GM18519 (cell line): ENCODE measurements at regions not wholly inside any gene's neighbourhood (a gene's known extent, or its start where the extent isn't known, plus 50 kb on each side); places are given as distances from the start of the nearest gene placed in this dataset.
"Not testable (repeated sequence)": the region's sequence is repeated elsewhere in the genome, so short reads cannot be mapped to it uniquely, and the experiment has no call there.

Experiments used
- ATAC-seq: cut with Tn5 transposase; IDR thresholded peaks from one replicate; pipeline ENCODE4 v1.9.1; 2021; ENCODE audit warnings: mild to moderate bottlenecking, moderate library complexity; ENCODE audit not compliant: unreplicated experiment, low FRiP score

GRCh38 chrX:138982365-138982764 is 270.8 kb upstream of the FGF13 start:
- no peak for ATAC-seq

GRCh38 chrX:138964501-138964900 is 253.0 kb upstream of the FGF13 start:
- ATAC-seq, result no peak

- not testable (repeated sequence) for ATAC-seq
Observed at GRCh38 chrX:138962419-138962818, 250.9 kb upstream of the FGF13 start.

- ATAC-seq, result no peak
Observed at GRCh38 chrX:138954976-138955375, 243.5 kb upstream of the FGF13 start.

GRCh38 chrX:138946926-138947325 is 235.4 kb upstream of the FGF13 start:
- no peak for ATAC-seq

GRCh38 chrX:138945219-138945618 is 233.7 kb upstream of the FGF13 start:
- ATAC-seq, result no peak

GRCh38 chrX:138939038-138939437 is 227.5 kb upstream of the FGF13 start:
- no peak for ATAC-seq

- no peak for ATAC-seq
Observed at GRCh38 chrX:138938003-138938402, 226.5 kb upstream of the FGF13 start.

- no peak for ATAC-seq
Observed at GRCh38 chrX:138931212-138931611, 219.7 kb upstream of the FGF13 start.

- ATAC-seq, result no peak
Observed at GRCh38 chrX:138930583-138930945, 219.0 kb upstream of the FGF13 start.

GRCh38 chrX:138929926-138930582 is 218.5 kb upstream of the FGF13 start:
- no peak for ATAC-seq

GRCh38 chrX:138928737-138929459 is 217.4 kb upstream of the FGF13 start:
- no peak for ATAC-seq

- ATAC-seq, result no peak
Observed at GRCh38 chrX:138925330-138925729, 213.8 kb upstream of the FGF13 start.

GRCh38 chrX:138923805-138924204 is 212.3 kb upstream of the FGF13 start:
- no peak for ATAC-seq

- ATAC-seq, result no peak
Observed at GRCh38 chrX:138921031-138921430, 209.5 kb upstream of the FGF13 start.

- no peak for ATAC-seq
Observed at GRCh38 chrX:138917781-138918180, 206.3 kb upstream of the FGF13 start.

- ATAC-seq, result no peak
Observed at GRCh38 chrX:138914767-138915166, 203.2 kb upstream of the FGF13 start.

- ATAC-seq, result no peak
Observed at GRCh38 chrX:138908577-138908976, 197.1 kb upstream of the FGF13 start.

GRCh38 chrX:138897621-138898492 is 186.3 kb upstream of the FGF13 start:
- ATAC-seq, result no peak

- no peak for ATAC-seq
Observed at GRCh38 chrX:138890491-138890890, 179.0 kb upstream of the FGF13 start.

- ATAC-seq, result no peak
Observed at GRCh38 chrX:138889149-138889548, 177.6 kb upstream of the FGF13 start.
